ENCODE measurements at regions not wholly inside any gene's neighbourhood (a gene's known extent, or its start where the extent isn't known, plus 50 kb on each side); places are given as distances from the start of the nearest gene placed in this dataset.

DNA sequence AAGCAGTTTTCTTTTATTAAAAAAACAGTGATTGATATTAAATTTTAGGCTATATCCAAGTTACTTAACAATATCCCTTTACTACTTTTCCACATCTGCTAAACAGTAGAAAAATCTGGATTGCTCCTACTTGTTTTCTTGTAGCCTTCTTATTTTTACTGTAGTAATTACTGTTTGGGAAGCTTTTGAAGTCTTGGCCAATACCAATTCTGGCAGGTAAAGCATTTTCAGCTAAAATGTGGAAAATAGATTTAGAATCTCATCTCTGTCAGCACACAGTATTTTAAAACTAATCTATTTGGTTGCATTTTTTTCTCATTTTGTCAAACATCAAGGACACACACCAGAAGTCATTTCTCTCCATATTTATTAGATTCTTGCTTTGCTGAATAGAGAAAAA, 1485.7 kb upstream of the PIK3C3 start:
- no peak for DNase-seq (ENCODE audit: low spot score)

GRCh38 chr18:40464032-40464431, 1491.0 kb upstream of the PIK3C3 start:
- no peak overlapping the region for H3K4me2 ChIP-seq (ENCODE audit: insufficient read depth, low read length, poor library complexity, severe bottlenecking)
- H2BK120ac ChIP-seq (ENCODE audit: low read depth, low read length): no peak overlapping the region
- H3K27ac ChIP-seq (replicated peaks; ENCODE audit: low read length): no peak overlapping the region
- H3K9me3 ChIP-seq (replicated peaks in 1 of 2; ENCODE audit: control insufficient read depth in 2 of 2, insufficient read depth in 1 of 2, low read depth in 1 of 2, low read length in 2 of 2): no peaks in the 10 kb centered on the region
- no peak overlapping the region for H3K23ac ChIP-seq (ENCODE audit: low read depth, low read length, poor library complexity)
- H3K4me3 ChIP-seq (ENCODE audit: low read length in 2 of 2): no peak overlapping the region
- no peak overlapping the region for H2BK15ac ChIP-seq (ENCODE audit: low read length)
- no peak overlapping the region for H3K9ac ChIP-seq (ENCODE audit: low read depth, low read length, poor library complexity)
- no peak overlapping the region for H4K91ac ChIP-seq (ENCODE audit: low read depth, low read length, poor library complexity)
- DNase-seq (ENCODE audit: low spot score): no peak
- H3K79me1 ChIP-seq (ENCODE audit: low read depth, low read length): no peaks in the 10 kb centered on the region
- no CpG with 5 or more reads among the region's 1 CpG for WGBS, 2 donors (ENCODE audit: extremely low coverage in 2 of 2, insufficient read length in 2 of 2, insufficient replicate concordance in 1 of 2)
- H3K14ac ChIP-seq (ENCODE audit: low read length): no peak overlapping the region
- H2BK12ac ChIP-seq (ENCODE audit: low read length): no peak overlapping the region
- H3K4me1 ChIP-seq (ENCODE audit: control insufficient read depth in 2 of 2, insufficient read depth in 1 of 2, low read depth in 1 of 2, low read length in 2 of 2): no peaks in the 10 kb centered on the region
- H3K18ac ChIP-seq (ENCODE audit: low read length): no peak overlapping the region
- no peak overlapping the region for H2BK5ac ChIP-seq (ENCODE audit: low read length)
- H3K36me3 ChIP-seq (replicated peaks in 1 of 2; ENCODE audit: control insufficient read depth in 2 of 2, insufficient read depth in 2 of 2, low read length in 2 of 2): no peaks in the 10 kb centered on the region
- no peak overlapping the region for H2AFZ ChIP-seq (ENCODE audit: low read length)
- no peaks in the 10 kb centered on the region for H3K27me3 ChIP-seq (ENCODE audit: control insufficient read depth in 3 of 3, insufficient read depth in 3 of 3, low read depth in 1 of 3, low read length in 3 of 3)
- no peak overlapping the region for H4K8ac ChIP-seq (ENCODE audit: low read depth, low read length)
- H2AK5ac ChIP-seq (ENCODE audit: low read depth, low read length): no peak overlapping the region
- H3K4ac ChIP-seq (ENCODE audit: low read length): no peak overlapping the region

More for the DNA sequence above, 1485.7 kb upstream of the PIK3C3 start:
- Histone ChIP-seq H3K27me3 (ENCODE audit: control insufficient read depth in 3 of 3, insufficient read depth in 3 of 3, low read depth in 1 of 3, low read length in 3 of 3) (no peaks in the 10 kb centered on the region), H3K14ac (ENCODE audit: low read length) (no peak overlapping the region), H2BK12ac (ENCODE audit: low read length) (no peak overlapping the region), H3K27ac (replicated peaks; ENCODE audit: low read length) (no peak overlapping the region), H2AFZ (ENCODE audit: low read length) (no peak overlapping the region), H3K4ac (ENCODE audit: low read length) (no peak overlapping the region), H4K8ac (ENCODE audit: low read depth, low read length) (no peak overlapping the region), H4K91ac (ENCODE audit: low read depth, low read length, poor library complexity) (no peak overlapping the region), H3K9ac (ENCODE audit: low read depth, low read length, poor library complexity) (no peak overlapping the region), H3K4me3 (ENCODE audit: low read length in 2 of 2) (no peak overlapping the region), H3K4me2 (ENCODE audit: insufficient read depth, low read length, poor library complexity, severe bottlenecking) (no peak overlapping the region), H3K9me3 (replicated peaks in 1 of 2; ENCODE audit: control insufficient read depth in 2 of 2, insufficient read depth in 1 of 2, low read depth in 1 of 2, low read length in 2 of 2) (no peaks in the 10 kb centered on the region), H2BK5ac (ENCODE audit: low read length) (no peak overlapping the region), H3K36me3 (replicated peaks in 1 of 2; ENCODE audit: control insufficient read depth in 2 of 2, insufficient read depth in 2 of 2, low read length in 2 of 2) (no peaks in the 10 kb centered on the region), H2AK5ac (ENCODE audit: low read depth, low read length) (no peak overlapping the region), H3K18ac (ENCODE audit: low read length) (no peak overlapping the region), H2BK120ac (ENCODE audit: low read depth, low read length) (no peak overlapping the region), H3K79me1 (ENCODE audit: low read depth, low read length) (no peaks in the 10 kb centered on the region), H2BK15ac (ENCODE audit: low read length) (no peak overlapping the region), H3K4me1 (ENCODE audit: control insufficient read depth in 2 of 2, insufficient read depth in 1 of 2, low read depth in 1 of 2, low read length in 2 of 2) (no peaks in the 10 kb centered on the region), H3K23ac (ENCODE audit: low read depth, low read length, poor library complexity) (no peak overlapping the region)

GRCh38 chr18:40453903-40454302, 1501.1 kb upstream of the PIK3C3 start:
- Histone ChIP-seq H3K4me2 (ENCODE audit: insufficient read depth, low read length, poor library complexity, severe bottlenecking) (no peak overlapping the region), H3K36me3 (replicated peaks in 1 of 2; ENCODE audit: control insufficient read depth in 2 of 2, insufficient read depth in 2 of 2, low read length in 2 of 2) (no peaks in the 10 kb centered on the region), H3K9ac (ENCODE audit: low read depth, low read length, poor library complexity) (no peak overlapping the region), H3K14ac (ENCODE audit: low read length) (no peak overlapping the region), H3K27ac (replicated peaks; ENCODE audit: low read length) (no peak overlapping the region), H3K9me3 (replicated peaks in 1 of 2; ENCODE audit: control insufficient read depth in 2 of 2, insufficient read depth in 1 of 2, low read depth in 1 of 2, low read length in 2 of 2) (no peaks in the 10 kb centered on the region), H3K4me1 (ENCODE audit: control insufficient read depth in 2 of 2, insufficient read depth in 1 of 2, low read depth in 1 of 2, low read length in 2 of 2) (no peaks in the 10 kb centered on the region), H2AK5ac (ENCODE audit: low read depth, low read length) (no peak overlapping the region), H2BK120ac (ENCODE audit: low read depth, low read length) (no peak overlapping the region), H3K27me3 (ENCODE audit: control insufficient read depth in 3 of 3, insufficient read depth in 3 of 3, low read depth in 1 of 3, low read length in 3 of 3) (no peaks in the 10 kb centered on the region), H3K79me1 (ENCODE audit: low read depth, low read length) (no peaks in the 10 kb centered on the region), H4K8ac (ENCODE audit: low read depth, low read length) (no peak overlapping the region), H2BK15ac (ENCODE audit: low read length) (no peak overlapping the region), H4K91ac (ENCODE audit: low read depth, low read length, poor library complexity) (no peak overlapping the region), H3K23ac (ENCODE audit: low read depth, low read length, poor library complexity) (no peak overlapping the region), H2AFZ (ENCODE audit: low read length) (no peak overlapping the region), H2BK5ac (ENCODE audit: low read length) (no peak overlapping the region), H3K4ac (ENCODE audit: low read length) (no peak overlapping the region), H2BK12ac (ENCODE audit: low read length) (no peak overlapping the region), H3K4me3 (ENCODE audit: low read length in 2 of 2) (no peak overlapping the region), H3K18ac (ENCODE audit: low read length) (no peak overlapping the region)
- DNase-seq (ENCODE audit: low spot score): no peak
- WGBS, 2 donors (ENCODE audit: extremely low coverage in 2 of 2, insufficient read length in 2 of 2, insufficient replicate concordance in 1 of 2): no CpG with 5 or more reads among the region's 5 CpGs

DNA sequence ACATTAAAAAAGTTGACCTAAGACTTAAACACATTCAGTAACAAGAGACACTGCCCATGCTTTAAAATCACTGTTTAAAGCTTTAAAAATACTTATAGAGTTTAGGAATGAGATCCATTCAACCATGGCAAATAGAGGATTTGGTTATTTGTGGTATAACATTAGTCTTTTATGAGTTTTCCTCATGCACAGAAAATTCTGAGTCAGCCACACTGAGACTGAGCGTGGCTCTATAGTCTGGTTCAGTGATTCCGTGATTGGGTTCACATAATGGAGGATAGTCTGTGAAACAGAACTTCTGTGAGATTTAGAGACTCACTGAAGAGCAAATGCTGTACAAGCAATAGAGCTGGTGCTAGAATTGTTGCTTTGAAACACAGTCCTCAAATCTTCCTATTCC, 1502.4 kb upstream of the PIK3C3 start:
- no peak overlapping the region for H2BK12ac ChIP-seq (ENCODE audit: low read length)
- H3K9me3 ChIP-seq (replicated peaks in 1 of 2; ENCODE audit: control insufficient read depth in 2 of 2, insufficient read depth in 1 of 2, low read depth in 1 of 2, low read length in 2 of 2): no peaks in the 10 kb centered on the region
- no peaks in the 10 kb centered on the region for H3K4me1 ChIP-seq (ENCODE audit: control insufficient read depth in 2 of 2, insufficient read depth in 1 of 2, low read depth in 1 of 2, low read length in 2 of 2)
- H2AK5ac ChIP-seq (ENCODE audit: low read depth, low read length): no peak overlapping the region
- H3K14ac ChIP-seq (ENCODE audit: low read length): no peak overlapping the region
- no peak overlapping the region for H2AFZ ChIP-seq (ENCODE audit: low read length)
- no peak overlapping the region for H3K4ac ChIP-seq (ENCODE audit: low read length)
- no peak overlapping the region for H4K8ac ChIP-seq (ENCODE audit: low read depth, low read length)
- no peak overlapping the region for H3K4me2 ChIP-seq (ENCODE audit: insufficient read depth, low read length, poor library complexity, severe bottlenecking)
- no CpG with 5 or more reads among the region's 2 CpGs for WGBS, 2 donors (ENCODE audit: extremely low coverage in 2 of 2, insufficient read length in 2 of 2, insufficient replicate concordance in 1 of 2)
- no peaks in the 10 kb centered on the region for H3K36me3 ChIP-seq (replicated peaks in 1 of 2; ENCODE audit: control insufficient read depth in 2 of 2, insufficient read depth in 2 of 2, low read length in 2 of 2)
- no peak overlapping the region for H3K4me3 ChIP-seq (ENCODE audit: low read length in 2 of 2)
- no peak overlapping the region for H3K9ac ChIP-seq (ENCODE audit: low read depth, low read length, poor library complexity)
- H4K91ac ChIP-seq (ENCODE audit: low read depth, low read length, poor library complexity): no peak overlapping the region
- no peaks in the 10 kb centered on the region for H3K27me3 ChIP-seq (ENCODE audit: control insufficient read depth in 3 of 3, insufficient read depth in 3 of 3, low read depth in 1 of 3, low read length in 3 of 3)
- DNase-seq (ENCODE audit: low spot score): no peak
- H2BK15ac ChIP-seq (ENCODE audit: low read length): no peak overlapping the region
- no peaks in the 10 kb centered on the region for H3K79me1 ChIP-seq (ENCODE audit: low read depth, low read length)
- H2BK120ac ChIP-seq (ENCODE audit: low read depth, low read length): no peak overlapping the region
- H3K18ac ChIP-seq (ENCODE audit: low read length): no peak overlapping the region
- H3K23ac ChIP-seq (ENCODE audit: low read depth, low read length, poor library complexity): no peak overlapping the region
- H2BK5ac ChIP-seq (ENCODE audit: low read length): no peak overlapping the region
- no peak overlapping the region for H3K27ac ChIP-seq (replicated peaks; ENCODE audit: low read length)

Data from neuronal stem cell (in vitro differentiated cells).